ENCODE measurements at regions not wholly inside any gene's neighbourhood (a gene's known extent, or its start where the extent isn't known, plus 50 kb on each side); places are given as distances from the start of the nearest gene placed in this dataset.

DNA sequence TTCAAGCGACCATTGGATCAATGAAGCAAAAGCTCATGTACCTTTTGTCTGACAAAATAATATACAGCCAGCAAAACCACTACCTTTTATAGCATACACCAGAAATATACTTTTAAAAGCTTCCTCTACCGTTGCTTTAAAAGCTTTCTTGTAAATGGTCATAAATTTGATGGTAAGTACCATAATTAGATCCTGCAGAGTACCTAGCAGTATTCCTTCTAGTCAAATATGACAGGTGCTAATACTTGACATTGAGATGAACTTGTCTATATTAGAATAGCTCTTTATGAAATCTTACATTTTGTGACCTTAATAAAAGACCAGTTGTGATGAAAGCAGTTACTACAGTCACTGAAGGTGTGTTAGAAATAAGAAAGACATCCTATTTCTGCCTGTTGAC, 340.5 kb upstream of the ANO3 start:
- Histone ChIP-seq H3K27me3 (ENCODE audit: control insufficient read depth, insufficient read depth, low read length) (no peaks in the 10 kb centered on the region), H3K9ac (ENCODE audit: low read depth, low read length) (no peak overlapping the region), H3K9me3 (ENCODE audit: control insufficient read depth, insufficient read depth, low read length) (no peaks in the 10 kb centered on the region)

DNA sequence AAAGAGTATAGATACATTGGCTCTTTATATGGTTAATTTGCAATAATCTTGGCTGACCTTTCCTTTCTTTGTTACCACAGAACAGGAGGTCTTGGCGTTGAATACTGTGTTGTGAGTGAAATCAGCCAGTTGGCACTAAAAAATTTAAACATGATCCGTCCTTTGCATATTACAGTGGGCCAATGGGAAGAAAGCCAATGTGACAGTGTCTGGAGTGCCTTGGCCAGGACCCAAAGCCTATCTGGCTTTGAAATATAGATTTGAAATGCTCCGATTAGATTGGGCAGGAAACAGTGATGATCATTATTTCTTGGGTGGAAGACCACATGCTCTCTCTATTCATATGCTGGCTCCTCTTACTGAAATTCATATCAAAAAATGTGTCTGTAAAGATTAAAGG, 339.6 kb upstream of the ANO3 start:
- Histone ChIP-seq H3K27ac (ENCODE audit: low read depth, low read length) (no peak overlapping the region), H3K9ac (ENCODE audit: low read depth, low read length) (no peak overlapping the region), H3K27me3 (ENCODE audit: control insufficient read depth, insufficient read depth, low read length) (no peaks in the 10 kb centered on the region), H3K4me3 (ENCODE audit: low read depth, low read length) (no peak overlapping the region), H3K9me3 (ENCODE audit: control insufficient read depth, insufficient read depth, low read length) (no peaks in the 10 kb centered on the region), H3K4me1 (ENCODE audit: control insufficient read depth, insufficient read depth, low read length) (no peaks in the 10 kb centered on the region), H3K36me3 (ENCODE audit: control insufficient read depth, insufficient read depth, low read length) (no peaks in the 10 kb centered on the region)

More for the DNA sequence above, 340.5 kb upstream of the ANO3 start:
- Histone ChIP-seq H3K4me3 (ENCODE audit: low read depth, low read length) (no peak overlapping the region), H3K4me1 (ENCODE audit: control insufficient read depth, insufficient read depth, low read length) (no peaks in the 10 kb centered on the region), H3K27ac (ENCODE audit: low read depth, low read length) (no peak overlapping the region), H3K36me3 (ENCODE audit: control insufficient read depth, insufficient read depth, low read length) (no peaks in the 10 kb centered on the region)

GRCh38 chr11:25993016-25993415, 338.9 kb upstream of the ANO3 start:
- Histone ChIP-seq H3K36me3 (ENCODE audit: control insufficient read depth, insufficient read depth, low read length) (no peaks in the 10 kb centered on the region), H3K27ac (ENCODE audit: low read depth, low read length) (no peak overlapping the region), H3K9ac (ENCODE audit: low read depth, low read length) (no peak overlapping the region), H3K9me3 (ENCODE audit: control insufficient read depth, insufficient read depth, low read length) (no peaks in the 10 kb centered on the region), H3K27me3 (ENCODE audit: control insufficient read depth, insufficient read depth, low read length) (no peaks in the 10 kb centered on the region), H3K4me1 (ENCODE audit: control insufficient read depth, insufficient read depth, low read length) (no peaks in the 10 kb centered on the region), H3K4me3 (ENCODE audit: low read depth, low read length) (no peak overlapping the region)

DNA sequence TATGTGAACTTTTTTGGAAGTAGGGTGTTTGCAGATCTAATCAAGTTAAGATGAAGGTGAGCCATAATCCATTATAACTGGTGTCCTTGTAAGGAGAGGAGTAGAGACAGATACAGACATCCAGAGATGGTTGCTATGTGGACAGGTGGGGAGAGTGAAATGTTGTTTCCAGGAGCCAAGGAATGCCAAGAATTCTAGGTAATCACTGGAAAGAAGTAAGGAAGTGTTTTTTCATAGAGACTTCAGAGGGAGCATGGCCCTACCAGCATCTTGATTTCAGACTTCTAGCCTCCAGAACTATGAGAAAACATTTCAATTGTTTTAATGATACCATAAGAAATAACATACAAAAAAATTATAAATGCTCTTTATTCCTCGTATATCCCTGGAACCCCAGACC, 320.5 kb upstream of the ANO3 start:
- no peaks in the 10 kb centered on the region for H3K36me3 ChIP-seq (ENCODE audit: control insufficient read depth, insufficient read depth, low read length)
- no peaks in the 10 kb centered on the region for H3K9me3 ChIP-seq (ENCODE audit: control insufficient read depth, insufficient read depth, low read length)
- H3K9ac ChIP-seq (ENCODE audit: low read depth, low read length) = no peak overlapping the region
- no peak overlapping the region for H3K27ac ChIP-seq (ENCODE audit: low read depth, low read length)
- H3K4me1 ChIP-seq (ENCODE audit: control insufficient read depth, insufficient read depth, low read length) = no peaks in the 10 kb centered on the region
- no peaks in the 10 kb centered on the region for H3K27me3 ChIP-seq (ENCODE audit: control insufficient read depth, insufficient read depth, low read length)
- no peak overlapping the region for H3K4me3 ChIP-seq (ENCODE audit: low read depth, low read length)

GRCh38 chr11:26014456-26015115, 317.3 kb upstream of the ANO3 start:
- Histone ChIP-seq H3K9me3 (ENCODE audit: control insufficient read depth, insufficient read depth, low read length) (no peaks in the 10 kb centered on the region), H3K9ac (ENCODE audit: low read depth, low read length) (no peak overlapping the region), H3K36me3 (ENCODE audit: control insufficient read depth, insufficient read depth, low read length) (no peaks in the 10 kb centered on the region), H3K4me1 (ENCODE audit: control insufficient read depth, insufficient read depth, low read length) (no peaks in the 10 kb centered on the region), H3K27ac (ENCODE audit: low read depth, low read length) (no peak overlapping the region), H3K4me3 (ENCODE audit: low read depth, low read length) (no peak overlapping the region), H3K27me3 (ENCODE audit: control insufficient read depth, insufficient read depth, low read length) (no peaks in the 10 kb centered on the region)

- H3K27me3 ChIP-seq (ENCODE audit: control insufficient read depth, insufficient read depth, low read length) = no peaks in the 10 kb centered on the region
- H3K4me3 ChIP-seq (ENCODE audit: low read depth, low read length) = no peak overlapping the region
- no peak overlapping the region for H3K9ac ChIP-seq (ENCODE audit: low read depth, low read length)
- H3K27ac ChIP-seq (ENCODE audit: low read depth, low read length) = no peak overlapping the region
- H3K9me3 ChIP-seq (ENCODE audit: control insufficient read depth, insufficient read depth, low read length) = no peaks in the 10 kb centered on the region
- H3K36me3 ChIP-seq (ENCODE audit: control insufficient read depth, insufficient read depth, low read length) = no peaks in the 10 kb centered on the region
- H3K4me1 ChIP-seq (ENCODE audit: control insufficient read depth, insufficient read depth, low read length) = peaks cover 6% of the 10 kb centered on the region; the same call in 1 of the 2 replicates
Measured at GRCh38 chr11:26017322-26017860, 314.5 kb upstream of the ANO3 start.

DNA sequence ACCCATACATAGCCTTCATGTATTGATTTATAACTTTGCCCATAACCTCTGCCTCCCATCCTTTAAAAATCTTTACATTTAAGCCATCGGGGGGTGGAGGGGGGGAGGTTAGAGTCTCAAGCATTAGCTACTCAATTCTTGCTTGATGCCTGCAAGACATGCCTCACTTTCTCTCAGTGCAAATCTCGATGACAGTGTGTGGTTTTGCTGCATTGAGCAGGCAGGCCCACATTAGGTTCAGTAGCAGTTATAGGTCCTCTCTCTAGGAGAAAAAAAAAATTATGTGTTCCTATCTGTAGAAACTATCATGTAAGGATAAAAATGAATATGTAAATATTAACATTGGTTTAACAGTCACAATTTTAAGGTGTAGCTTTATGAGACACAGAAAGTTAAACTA, 314.0 kb upstream of the ANO3 start:
- H3K9ac ChIP-seq (ENCODE audit: low read depth, low read length) = no peak overlapping the region
- H3K36me3 ChIP-seq (ENCODE audit: control insufficient read depth, insufficient read depth, low read length) = no peaks in the 10 kb centered on the region
- H3K27me3 ChIP-seq (ENCODE audit: control insufficient read depth, insufficient read depth, low read length) = no peaks in the 10 kb centered on the region
- no peak overlapping the region for H3K4me3 ChIP-seq (ENCODE audit: low read depth, low read length)
- H3K27ac ChIP-seq (ENCODE audit: low read depth, low read length) = no peak overlapping the region
- H3K4me1 ChIP-seq (ENCODE audit: control insufficient read depth, insufficient read depth, low read length) = peaks cover 6% of the 10 kb centered on the region; the same call in 1 of the 2 replicates
- no peaks in the 10 kb centered on the region for H3K9me3 ChIP-seq (ENCODE audit: control insufficient read depth, insufficient read depth, low read length)

GRCh38 chr11:26018336-26018735, 313.6 kb upstream of the ANO3 start:
- no peak overlapping the region for H3K4me3 ChIP-seq (ENCODE audit: low read depth, low read length)
- peaks cover 6% of the 10 kb centered on the region; the same call in 1 of the 2 replicates for H3K4me1 ChIP-seq (ENCODE audit: control insufficient read depth, insufficient read depth, low read length)
- H3K9ac ChIP-seq (ENCODE audit: low read depth, low read length) = no peak overlapping the region
- no peaks in the 10 kb centered on the region for H3K27me3 ChIP-seq (ENCODE audit: control insufficient read depth, insufficient read depth, low read length)
- no peaks in the 10 kb centered on the region for H3K36me3 ChIP-seq (ENCODE audit: control insufficient read depth, insufficient read depth, low read length)
- H3K27ac ChIP-seq (ENCODE audit: low read depth, low read length) = no peak overlapping the region
- no peaks in the 10 kb centered on the region for H3K9me3 ChIP-seq (ENCODE audit: control insufficient read depth, insufficient read depth, low read length)

- no peaks in the 10 kb centered on the region for H3K27me3 ChIP-seq (ENCODE audit: control insufficient read depth, insufficient read depth, low read length)
- H3K4me1 ChIP-seq (ENCODE audit: control insufficient read depth, insufficient read depth, low read length) = peaks cover 6% of the 10 kb centered on the region; the same call in 1 of the 2 replicates
- no peaks in the 10 kb centered on the region for H3K36me3 ChIP-seq (ENCODE audit: control insufficient read depth, insufficient read depth, low read length)
- H3K27ac ChIP-seq (ENCODE audit: low read depth, low read length) = no peak overlapping the region
- H3K9ac ChIP-seq (ENCODE audit: low read depth, low read length) = no peak overlapping the region
- H3K4me3 ChIP-seq (ENCODE audit: low read depth, low read length) = no peak overlapping the region
- H3K9me3 ChIP-seq (ENCODE audit: control insufficient read depth, insufficient read depth, low read length) = no peaks in the 10 kb centered on the region
Measured at GRCh38 chr11:26019386-26019785, 312.5 kb upstream of the ANO3 start.

GRCh38 chr11:26021017-26021416, 310.9 kb upstream of the ANO3 start:
- H3K4me1 ChIP-seq (ENCODE audit: control insufficient read depth, insufficient read depth, low read length) = peaks cover 6% of the 10 kb centered on the region; the same call in 1 of the 2 replicates
- no peaks in the 10 kb centered on the region for H3K9me3 ChIP-seq (ENCODE audit: control insufficient read depth, insufficient read depth, low read length)
- H3K9ac ChIP-seq (ENCODE audit: low read depth, low read length) = no peak overlapping the region
- no peaks in the 10 kb centered on the region for H3K36me3 ChIP-seq (ENCODE audit: control insufficient read depth, insufficient read depth, low read length)
- no peak overlapping the region for H3K27ac ChIP-seq (ENCODE audit: low read depth, low read length)
- no peak overlapping the region for H3K4me3 ChIP-seq (ENCODE audit: low read depth, low read length)
- H3K27me3 ChIP-seq (ENCODE audit: control insufficient read depth, insufficient read depth, low read length) = no peaks in the 10 kb centered on the region

DNA sequence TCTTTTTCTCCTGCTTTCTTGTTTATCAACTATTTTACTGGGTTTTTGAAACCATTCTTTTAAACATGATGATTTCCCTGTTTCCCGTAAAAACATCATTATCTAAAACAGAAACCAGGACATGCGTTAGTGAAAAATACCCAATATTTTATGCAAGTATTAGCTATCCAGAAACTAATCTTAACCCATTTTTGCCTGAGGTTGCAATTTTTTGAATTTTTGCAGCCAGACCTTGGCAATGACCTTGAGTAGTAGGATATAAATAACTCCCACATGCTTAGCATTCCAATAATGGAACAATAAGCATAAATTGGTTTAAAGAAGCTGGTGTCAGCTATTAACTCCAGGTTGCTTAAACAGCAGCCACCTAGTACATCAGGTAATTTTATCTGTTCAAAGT, 308.9 kb upstream of the ANO3 start:
- Histone ChIP-seq H3K4me3 (ENCODE audit: low read depth, low read length) (no peak overlapping the region), H3K36me3 (ENCODE audit: control insufficient read depth, insufficient read depth, low read length) (no peaks in the 10 kb centered on the region), H3K4me1 (ENCODE audit: control insufficient read depth, insufficient read depth, low read length) (peaks cover 6% of the 10 kb centered on the region; the same call in 1 of the 2 replicates), H3K27ac (ENCODE audit: low read depth, low read length) (no peak overlapping the region), H3K9ac (ENCODE audit: low read depth, low read length) (no peak overlapping the region), H3K9me3 (ENCODE audit: control insufficient read depth, insufficient read depth, low read length) (no peaks in the 10 kb centered on the region), H3K27me3 (ENCODE audit: control insufficient read depth, insufficient read depth, low read length) (no peaks in the 10 kb centered on the region)
